ENCODE measurements at regions not wholly inside any gene's neighbourhood (a gene's known extent, or its start where the extent isn't known, plus 50 kb on each side); places are given as distances from the start of the nearest gene placed in this dataset.

DNA sequence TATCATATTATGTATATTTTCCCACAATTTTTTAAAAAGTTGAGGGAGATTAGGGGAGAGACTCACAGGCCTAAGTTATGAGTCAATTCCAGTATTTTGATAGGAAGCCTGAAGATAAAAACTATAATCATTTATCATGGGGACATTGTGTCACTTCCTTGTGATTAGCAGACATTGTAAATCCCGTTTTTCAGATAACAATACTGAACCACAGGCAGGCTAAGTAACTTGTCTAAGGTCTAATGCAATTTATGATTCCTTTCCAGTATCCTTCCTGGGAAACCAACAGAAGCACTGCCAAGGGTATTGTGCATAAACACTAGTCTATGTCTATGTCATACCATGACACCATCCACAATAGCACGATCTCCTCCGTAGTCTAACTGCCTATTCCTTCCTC lies 235.2 kb upstream of the PIK3C3 start:
- H3K4me3 ChIP-seq = no peak overlapping the region
- no peaks in the 10 kb centered on the region for H3K9me3 ChIP-seq
- H3K36me3 ChIP-seq (ENCODE audit: low read depth, missing control alignments) = no peaks in the 10 kb centered on the region
- 64 to 66% methylated on average over 3 of the region's 3 CpGs for WGBS, 2 donors
- H3K4me1 ChIP-seq = no peaks in the 10 kb centered on the region
- H3K27ac ChIP-seq = no peak overlapping the region
- intact Hi-C loops (cut with DNase I; ENCODE audit: low total_unique reads) = no loop called here
- H3K27me3 ChIP-seq = no peaks in the 10 kb centered on the region
- no peak for DNase-seq
- no peak for TF ChIP-seq POLR2A (IDR thresholded peaks at IDR 0.05)
- TF ChIP-seq CTCF (IDR thresholded peaks at IDR 0.05) = no peak

DNA sequence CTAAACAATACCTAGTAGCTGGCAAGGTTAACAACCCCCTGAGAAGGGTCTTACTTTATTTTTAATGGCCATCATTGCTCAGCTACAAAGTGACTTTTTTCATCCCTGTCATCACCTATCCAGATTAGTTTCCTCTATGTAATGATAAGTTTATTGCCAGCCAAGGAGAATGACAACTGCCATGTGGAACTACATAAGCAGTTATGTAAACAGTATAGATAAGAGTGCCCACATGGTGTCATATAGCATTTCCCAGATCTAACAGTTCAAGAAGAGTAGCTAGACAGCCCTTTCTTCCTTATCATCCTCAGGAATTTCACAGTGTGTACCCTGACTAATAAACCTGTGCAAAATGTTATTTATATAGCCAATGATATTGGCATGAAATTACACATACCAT lies 240.2 kb upstream of the PIK3C3 start:
- Histone ChIP-seq H3K27me3 (no peaks in the 10 kb centered on the region), H3K4me1 (no peaks in the 10 kb centered on the region), H3K27ac (no peak overlapping the region), H3K9me3 (no peaks in the 10 kb centered on the region), H3K36me3 (ENCODE audit: low read depth, missing control alignments) (no peaks in the 10 kb centered on the region), H3K4me3 (no peak overlapping the region)
- intact Hi-C loops (cut with DNase I; ENCODE audit: low total_unique reads) = no loop called here
- no peak for TF ChIP-seq CTCF (IDR thresholded peaks at IDR 0.05)
- TF ChIP-seq POLR2A (IDR thresholded peaks at IDR 0.05) = no peak
- no peak for DNase-seq

GRCh38 chr18:41713969-41714825 lies 240.8 kb upstream of the PIK3C3 start:
- Histone ChIP-seq H3K4me3 (no peak overlapping the region), H3K4me1 (no peaks in the 10 kb centered on the region), H3K36me3 (ENCODE audit: low read depth, missing control alignments) (no peaks in the 10 kb centered on the region), H3K9me3 (no peaks in the 10 kb centered on the region), H3K27ac (no peak overlapping the region), H3K27me3 (no peaks in the 10 kb centered on the region)
- 87 to 88% methylated on average over 3 of the region's 3 CpGs for WGBS, 2 donors
- no peak for DNase-seq
- intact Hi-C loops (cut with DNase I; ENCODE audit: low total_unique reads) = no loop called here
- TF ChIP-seq POLR2A (IDR thresholded peaks at IDR 0.05) = no peak
- TF ChIP-seq CTCF (IDR thresholded peaks at IDR 0.05) = no peak

DNA sequence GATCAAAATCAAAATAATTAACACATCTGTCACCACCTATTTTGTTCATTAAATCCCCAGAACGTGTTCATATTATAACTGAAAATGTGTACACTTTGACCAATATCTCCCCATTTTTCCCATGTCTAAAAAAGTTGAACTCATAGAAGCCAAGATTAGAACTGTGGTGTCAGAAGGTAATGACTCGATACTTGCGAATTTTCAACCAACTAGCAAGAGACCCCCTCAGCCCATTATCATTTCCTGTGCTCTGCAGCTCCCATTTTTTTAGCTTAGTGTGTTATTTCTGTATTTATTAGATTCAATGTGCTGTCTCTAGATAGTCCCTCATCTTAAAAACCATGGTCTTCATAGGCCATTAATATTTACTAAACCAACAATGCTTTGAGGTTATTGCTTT lies 248.7 kb upstream of the PIK3C3 start:
- DNase-seq = no peak
- intact Hi-C loops (cut with DNase I; ENCODE audit: low total_unique reads) = no loop called here
- H3K9me3 ChIP-seq = no peaks in the 10 kb centered on the region
- H3K4me3 ChIP-seq = no peak overlapping the region
- no peaks in the 10 kb centered on the region for H3K4me1 ChIP-seq
- H3K27me3 ChIP-seq = no peaks in the 10 kb centered on the region
- 89% methylated on average over 3 of the region's 3 CpGs for WGBS, 2 donors
- H3K27ac ChIP-seq = no peak overlapping the region
- TF ChIP-seq POLR2A (IDR thresholded peaks at IDR 0.05) (no peak), CTCF (IDR thresholded peaks at IDR 0.05) (no peak)
- H3K36me3 ChIP-seq (ENCODE audit: low read depth, missing control alignments) = no peaks in the 10 kb centered on the region

All from testis (tissue), 2 donors.